Retinal pigment epithelial cell (primary cell): ENCODE measurements at regions not wholly inside any gene's neighbourhood (a gene's known extent, or its start where the extent isn't known, plus 50 kb on each side); places are given as distances from the start of the nearest gene placed in this dataset.

ENCODE experiments used
- DNase-seq: peaks from one replicate; pipeline ENCODE4 v3.0.0-alpha.2; 2010; ENCODE audit warnings: low read depth
- H3K4me3 ChIP-seq: 2 replicates; pipeline ENCODE4 v1.5.1; 2011; ENCODE audit warnings: mild to moderate bottlenecking, low read length, control low read depth, moderate library complexity
- CTCF ChIP-seq: conservative IDR thresholded peaks from 2 replicates; pipeline ENCODE4 v1.5.1; 2011; ENCODE audit warnings: low read depth, low read length, control low read depth, inconsistent platforms

- H3K4me3 ChIP-seq = no peak overlapping the region
- no peak for DNase-seq
- TF ChIP-seq CTCF = no peak
These were observed 148.2 kb upstream of the ADAMTS16 start for GRCh38 chr5:4991925-4992324.

GRCh38 chr5:4995014-4995413, 145.1 kb upstream of the ADAMTS16 start:
- H3K4me3 ChIP-seq = no peak overlapping the region
- no peak for DNase-seq
- TF ChIP-seq CTCF = no peak

- no peak for TF ChIP-seq CTCF
- DNase-seq = no peak
- no peak overlapping the region for H3K4me3 ChIP-seq
These were observed 134.8 kb upstream of the ADAMTS16 start for GRCh38 chr5:5005353-5005752.

- no peak for TF ChIP-seq CTCF
- H3K4me3 ChIP-seq = no peak overlapping the region
- no peak for DNase-seq
These were observed 133.6 kb upstream of the ADAMTS16 start for GRCh38 chr5:5006548-5006947.

- no peak for TF ChIP-seq CTCF
- no peak overlapping the region for H3K4me3 ChIP-seq
- DNase-seq = no peak
These were observed 130.9 kb upstream of the ADAMTS16 start for GRCh38 chr5:5009240-5009639.

- no peak for DNase-seq
- H3K4me3 ChIP-seq = no peak overlapping the region
- TF ChIP-seq CTCF = no peak
These were observed 129.0 kb upstream of the ADAMTS16 start for GRCh38 chr5:5011151-5011550.

GRCh38 chr5:5014586-5015235, 125.4 kb upstream of the ADAMTS16 start:
- no peak for TF ChIP-seq CTCF
- DNase-seq = no peak
- H3K4me3 ChIP-seq = no peak overlapping the region
